ENCODE measurements at regions not wholly inside any gene's neighbourhood (a gene's known extent, or its start where the extent isn't known, plus 50 kb on each side); places are given as distances from the start of the nearest gene placed in this dataset.

DNA sequence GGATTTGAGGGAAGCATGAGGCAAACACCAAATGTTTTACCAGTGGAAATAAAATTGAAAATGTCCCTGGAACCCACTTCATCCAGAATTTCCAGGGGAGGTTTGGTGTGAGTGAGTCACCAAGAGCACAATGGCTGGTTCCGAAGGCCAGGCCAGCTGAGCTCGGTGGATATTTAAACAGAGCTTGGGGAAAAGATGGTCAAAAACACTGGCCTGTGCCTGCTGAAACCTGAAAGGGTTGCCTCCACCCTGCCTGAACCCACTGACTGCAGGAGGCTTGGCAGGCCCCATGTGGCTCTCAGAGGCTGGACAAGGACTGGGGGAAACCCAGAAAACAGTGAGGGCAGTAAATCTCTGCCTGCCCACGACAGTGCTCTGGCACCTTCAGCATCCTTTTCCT is 93.9 kb downstream of the TTC32 start:
- DNase-seq: no peak

DNA sequence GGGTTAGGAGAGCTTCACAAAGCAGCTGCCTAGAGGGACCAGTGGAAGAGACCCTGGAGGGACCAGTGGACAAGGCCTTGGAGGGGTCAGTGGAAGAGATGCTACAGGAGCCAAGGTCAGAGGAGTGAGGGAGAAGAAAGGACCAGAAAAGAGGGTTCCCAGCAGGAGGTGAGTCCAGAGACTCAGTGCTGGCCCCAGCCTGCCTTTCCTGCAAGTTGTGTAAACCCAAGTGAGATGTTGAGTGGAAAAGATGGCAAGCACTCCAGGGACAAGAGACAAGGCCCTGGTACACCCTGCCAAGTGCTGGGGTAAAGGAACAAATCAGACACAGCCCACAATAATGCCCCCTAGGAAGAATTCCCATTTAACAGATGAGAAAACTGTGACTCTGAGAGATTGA is 94.4 kb downstream of the TTC32 start:
- no peak for DNase-seq

DNA sequence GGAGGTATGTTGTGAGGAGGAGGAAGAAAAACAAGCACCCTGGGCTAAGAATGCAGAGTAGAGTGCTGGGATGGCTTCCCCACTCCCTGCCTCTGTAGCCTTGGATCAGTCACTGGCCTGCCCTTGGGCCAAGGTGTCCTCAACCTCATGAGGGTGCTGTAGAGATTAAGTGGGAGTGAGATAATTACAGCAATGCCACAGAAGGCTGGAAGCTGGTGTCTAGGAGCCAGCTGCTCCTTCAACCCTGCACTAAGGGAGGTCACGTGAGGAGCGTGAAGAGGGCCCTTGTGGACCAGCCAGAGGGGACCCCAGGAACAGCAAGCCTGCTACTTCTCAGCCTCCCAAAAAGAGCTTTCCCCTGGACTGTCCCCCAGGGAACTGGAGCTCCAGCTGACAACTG is 95.2 kb downstream of the TTC32 start:
- no peak for DNase-seq

DNA sequence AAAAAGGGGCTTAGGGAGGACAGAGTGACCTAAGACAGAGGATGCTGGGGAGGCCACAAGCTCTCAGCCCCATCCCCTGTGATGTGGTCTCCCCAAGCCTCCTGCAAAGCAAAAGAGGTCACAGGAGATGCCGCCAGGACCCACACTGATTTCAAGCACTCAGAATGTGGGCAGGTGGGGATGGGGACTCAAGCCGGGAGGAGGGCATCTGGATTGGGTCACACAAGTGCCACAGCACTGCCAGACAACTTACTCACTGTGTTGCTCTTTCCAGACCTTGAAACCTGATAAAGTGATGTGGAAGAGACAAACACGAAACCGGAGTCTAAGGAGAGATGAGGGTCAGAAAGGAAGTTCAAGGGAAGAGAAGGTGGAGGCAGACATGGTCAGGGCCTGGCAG is 95.7 kb downstream of the TTC32 start:
- no peak for DNase-seq

DNA sequence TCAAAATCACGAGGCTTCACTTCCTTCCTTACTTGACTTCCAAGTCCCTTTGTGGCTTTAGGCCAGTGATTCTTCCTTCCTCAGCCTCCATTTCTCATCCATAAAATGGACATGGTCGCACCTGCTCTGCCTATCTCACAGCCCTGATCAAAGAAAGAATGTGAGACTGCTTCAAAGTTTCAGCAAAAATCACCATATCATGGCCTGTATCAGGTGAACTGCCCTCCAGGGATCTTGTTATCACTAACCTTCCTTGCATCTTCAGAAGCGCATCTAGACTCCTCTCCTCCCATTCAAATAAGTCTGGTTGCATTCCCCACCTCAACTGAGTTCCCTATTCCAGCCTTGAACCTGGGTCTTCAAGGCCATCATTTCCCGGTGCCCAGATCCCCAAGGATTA is 96.5 kb downstream of the TTC32 start:
- no peak for DNase-seq

DNA sequence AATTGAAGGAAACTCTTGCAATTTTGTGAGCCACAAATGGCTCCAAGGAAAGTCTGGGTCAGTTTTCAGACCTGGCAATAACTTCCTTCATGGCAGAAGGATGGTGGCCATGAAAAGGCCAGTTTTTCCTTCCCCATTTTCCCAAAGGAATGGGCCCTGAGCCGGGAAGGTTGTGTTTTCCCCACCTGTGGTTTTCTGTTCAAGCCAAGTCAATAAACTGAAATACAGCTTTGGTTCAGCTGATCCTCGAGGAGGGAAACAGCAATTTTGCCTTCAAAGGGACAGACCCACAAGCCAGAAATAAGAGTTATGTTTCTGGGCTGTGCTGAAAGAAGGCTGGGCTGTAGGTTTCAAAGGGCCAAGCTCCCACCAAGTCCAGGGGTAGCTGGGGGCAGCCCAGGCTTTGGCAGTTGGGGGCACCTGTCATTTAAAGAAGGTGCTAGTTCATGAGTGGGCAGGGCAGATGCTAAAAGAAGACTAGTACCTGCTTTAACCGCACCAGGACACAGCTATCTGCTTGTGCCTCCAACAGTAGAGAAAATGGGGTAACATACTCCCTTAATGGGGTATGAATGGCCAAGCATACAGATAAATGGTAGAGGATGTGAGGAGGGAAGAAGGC is 97.0 kb downstream of the TTC32 start:
- no peak for DNase-seq

DNA sequence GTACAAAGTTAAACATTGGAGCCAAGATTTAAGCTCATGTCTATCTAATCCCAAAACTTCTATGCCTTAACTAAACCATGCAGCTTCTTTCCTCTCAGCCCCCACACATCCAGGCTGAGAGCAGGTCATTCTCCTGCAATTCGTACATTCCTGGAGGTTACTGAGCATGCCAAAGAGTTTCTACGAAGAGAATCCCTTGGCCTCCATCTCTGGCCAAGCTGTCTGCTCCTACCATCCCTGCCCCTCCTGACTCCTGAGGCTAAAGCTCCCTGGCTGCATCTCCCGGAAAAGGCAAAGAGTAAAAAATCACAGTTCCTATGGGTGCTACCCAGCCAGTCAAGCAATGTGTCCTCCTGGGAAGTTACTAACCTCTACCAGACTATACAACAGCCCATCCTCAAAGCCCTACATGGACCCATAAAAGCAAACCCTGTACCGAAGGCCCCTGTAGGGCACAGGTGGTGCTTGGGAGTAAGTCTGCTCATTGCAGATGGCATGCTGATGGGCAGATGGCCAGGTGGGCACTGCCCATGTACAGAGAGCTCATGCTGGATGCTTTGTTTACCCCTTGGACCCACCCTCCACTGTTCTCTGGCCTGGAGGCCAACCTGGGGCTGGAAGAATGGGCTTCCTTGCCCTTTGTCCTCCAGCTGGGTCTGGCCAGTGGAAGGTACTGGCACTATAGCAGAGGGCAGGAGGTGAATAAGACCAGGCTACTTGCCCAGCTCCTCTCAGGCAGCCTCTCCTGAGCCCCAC is 99.5 kb downstream of the TTC32 start:
- no peak for DNase-seq

DNA sequence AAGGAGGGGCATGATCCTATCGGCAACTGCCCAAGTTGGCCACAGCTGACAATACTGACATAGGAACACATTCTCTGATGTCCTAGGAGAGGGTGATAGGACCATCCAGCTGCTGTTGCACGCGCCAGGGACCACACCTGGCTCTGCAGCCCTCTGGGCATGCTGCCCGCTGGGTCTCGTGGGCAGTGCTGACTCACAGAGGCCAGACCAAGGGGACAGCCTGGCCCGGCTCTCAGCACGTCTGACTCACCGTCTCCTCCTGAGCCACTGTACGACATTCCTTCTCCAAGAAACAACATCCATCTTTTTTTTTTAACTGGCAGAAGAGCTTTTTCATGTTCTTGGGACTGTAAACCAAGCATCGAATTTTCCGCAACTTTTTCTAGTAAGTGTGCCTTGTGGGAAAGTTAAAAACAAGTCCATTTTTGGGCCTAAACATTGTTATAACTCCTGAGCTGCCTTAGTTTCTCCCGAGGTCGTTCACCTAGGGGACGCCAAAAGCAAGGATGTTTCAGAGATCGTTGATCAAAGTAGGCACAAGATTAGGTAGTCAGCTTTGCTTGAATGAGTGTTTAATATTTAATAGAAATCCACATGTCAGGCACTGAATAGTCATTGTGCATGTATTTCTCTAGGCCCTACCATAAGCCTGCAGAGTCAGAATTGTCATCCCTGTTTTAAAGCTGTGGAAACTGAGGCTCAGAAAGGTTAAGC is 100.3 kb downstream of the TTC32 start:
- DNase-seq: no peak

DNA sequence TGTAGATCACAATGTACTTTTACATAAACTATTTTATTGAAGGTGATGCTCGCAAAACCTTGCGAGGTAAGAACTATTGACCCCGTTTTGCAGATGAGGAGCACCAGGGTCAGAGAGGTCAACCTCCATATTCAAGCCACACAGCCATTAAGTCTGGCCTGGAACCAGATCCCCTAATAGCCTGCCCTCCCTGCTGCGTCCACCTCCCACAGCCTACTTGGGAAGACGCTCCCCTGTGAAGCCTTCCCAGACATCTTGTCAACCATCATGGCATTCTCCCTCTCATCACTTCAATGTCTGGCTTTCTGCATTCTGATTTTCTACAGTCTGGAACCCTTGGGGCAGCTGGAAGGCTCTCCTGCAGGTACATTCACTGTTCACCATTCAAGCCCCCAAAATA is 101.0 kb downstream of the TTC32 start:
- no peak for DNase-seq

DNA sequence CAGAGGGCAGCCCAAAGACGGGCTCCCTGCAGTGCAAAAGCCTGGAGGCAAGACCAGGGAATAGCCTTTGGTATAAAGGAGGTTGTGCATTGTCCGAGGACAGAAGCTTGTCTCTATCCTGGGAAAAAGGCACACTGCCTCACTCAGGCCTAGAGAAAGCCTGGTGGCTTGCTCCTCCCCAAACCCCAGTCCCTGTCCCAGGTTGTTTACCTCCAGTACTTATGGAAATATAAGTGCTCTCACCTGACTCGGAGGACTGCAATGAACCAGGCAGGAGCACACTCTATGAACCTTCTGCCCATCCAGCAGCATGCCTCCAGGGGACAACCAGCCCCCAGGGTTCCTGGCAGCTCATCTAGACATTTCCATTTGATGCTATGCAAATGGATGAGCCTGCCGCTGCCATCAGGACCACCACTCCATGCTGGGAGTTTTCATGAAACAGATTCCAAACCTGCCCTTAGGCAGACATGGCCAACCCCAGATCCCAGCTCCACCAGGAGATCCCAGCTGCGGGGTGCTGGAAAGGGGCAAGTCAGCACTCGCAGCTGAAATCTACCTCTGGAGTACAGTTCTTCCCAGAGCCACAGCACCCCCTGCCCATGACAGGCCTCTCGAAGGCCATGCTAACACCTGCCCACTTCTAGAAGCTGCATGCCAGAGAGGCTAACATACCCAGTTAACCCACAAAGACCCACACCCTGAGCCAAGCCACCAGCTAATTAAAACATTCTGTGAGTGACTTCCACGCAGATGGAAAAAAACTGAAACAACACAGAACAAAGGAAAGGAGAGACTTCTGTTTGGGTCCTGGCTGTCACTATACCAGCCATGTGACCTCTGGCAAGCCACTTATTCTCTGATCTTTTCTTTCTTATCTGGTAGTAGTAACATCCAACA is 101.7 kb downstream of the TTC32 start:
- DNase-seq: peak; percentile 8

DNA sequence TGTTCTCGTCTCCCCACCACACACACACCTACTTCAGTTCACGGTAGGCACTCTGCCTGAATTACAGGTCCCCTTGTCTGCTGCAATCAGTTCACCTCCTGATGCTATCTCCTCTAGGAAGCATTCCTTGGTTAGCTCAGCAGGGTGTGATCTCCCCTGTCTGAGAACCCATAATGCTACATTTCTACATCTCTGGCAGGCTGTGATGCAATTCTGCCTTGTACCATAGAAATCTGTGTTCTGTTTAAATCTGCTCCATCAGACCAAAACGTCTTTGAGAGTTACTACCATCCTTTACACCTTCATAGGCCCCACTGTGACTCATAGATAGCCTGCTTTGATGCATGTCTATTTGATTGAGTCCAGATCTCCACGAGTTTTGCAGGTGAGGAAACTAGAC is 103.9 kb downstream of the TTC32 start:
- DNase-seq: no peak

DNA sequence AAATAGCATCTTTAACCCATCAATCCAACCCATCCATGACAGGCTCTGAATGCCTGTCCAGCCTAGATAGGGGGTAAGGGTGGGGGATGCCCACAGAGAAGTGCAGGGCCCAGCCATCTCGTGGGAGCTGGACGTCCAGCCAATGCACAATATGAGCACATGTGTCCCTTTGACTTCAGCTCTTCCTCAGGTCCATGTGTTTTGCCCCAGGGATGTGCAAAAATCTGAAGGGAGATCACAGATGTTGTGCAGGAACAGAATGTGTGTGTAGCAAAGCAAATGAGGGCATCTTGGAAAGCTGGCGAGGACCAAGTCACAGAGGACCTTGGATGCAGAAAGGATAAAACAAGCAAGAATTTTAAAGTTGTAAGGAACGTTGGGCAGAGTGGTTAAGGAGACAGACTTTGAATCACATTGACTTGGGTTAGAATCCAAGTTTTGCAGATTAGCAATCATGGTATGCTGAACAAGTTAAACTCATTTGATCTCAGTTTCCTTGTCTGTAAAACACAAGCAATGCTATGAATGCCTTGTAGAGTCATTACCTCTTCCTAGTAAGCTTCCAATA is 104.5 kb downstream of the TTC32 start:
- no peak for DNase-seq

DNA sequence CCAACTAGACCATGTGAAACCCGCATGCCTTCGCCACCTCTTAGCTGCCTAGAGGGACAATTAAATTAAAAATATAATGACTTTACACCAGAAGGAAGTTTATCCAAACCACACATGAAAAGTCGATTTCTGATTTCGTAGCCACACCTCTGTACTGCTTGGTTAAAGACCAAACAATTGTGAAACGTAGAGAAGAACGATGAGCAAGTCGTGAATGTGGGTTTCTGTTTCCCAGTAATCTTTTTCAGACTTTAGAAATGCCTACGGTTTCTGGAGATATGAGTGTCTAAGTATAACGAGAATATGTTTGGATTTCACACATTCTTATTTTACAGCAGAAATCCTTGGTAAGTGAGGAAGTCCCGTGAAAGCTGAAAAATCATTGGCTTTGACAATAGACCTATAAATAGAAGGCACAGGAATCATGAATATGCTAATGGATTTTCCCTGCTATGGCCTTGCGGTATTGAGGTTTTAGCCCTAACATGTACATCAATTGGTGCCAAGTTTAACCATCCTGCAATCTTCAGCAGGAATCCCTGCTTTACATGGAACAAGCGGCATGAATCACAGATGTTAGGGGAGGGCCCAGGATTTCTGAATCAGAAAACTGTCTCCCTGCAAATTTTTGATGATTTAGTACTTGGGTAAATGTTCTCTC is 105.6 kb downstream of the TTC32 start:
- no peak for DNase-seq

DNA sequence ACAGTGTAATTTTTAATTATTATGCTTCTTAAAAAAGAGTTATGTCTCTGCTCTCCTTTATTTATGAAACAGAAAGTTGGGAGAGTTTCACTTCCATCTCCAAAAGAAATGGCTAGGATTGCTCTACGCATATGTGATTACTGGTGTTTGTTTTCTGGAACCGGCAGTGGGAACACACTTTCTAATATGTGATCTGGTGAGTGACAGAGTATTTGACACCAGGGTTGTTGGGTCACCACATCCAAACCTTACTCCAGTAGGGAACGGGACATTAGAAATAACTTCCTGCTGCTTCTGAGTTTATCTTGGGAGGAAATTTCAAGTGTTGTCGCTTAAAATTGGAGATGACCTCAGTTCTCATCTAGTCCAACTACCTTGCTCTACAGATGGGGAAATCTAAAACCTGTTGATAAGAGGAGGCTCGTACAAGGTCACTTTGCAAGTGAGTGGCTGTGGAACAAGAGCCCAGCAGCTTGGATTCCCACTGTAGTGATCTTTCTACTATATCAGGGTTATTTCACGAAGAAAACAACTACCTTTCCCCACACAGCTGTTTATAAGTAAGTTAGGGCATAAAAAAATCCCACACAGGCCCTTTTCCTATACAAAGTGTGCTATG is 108.5 kb downstream of the TTC32 start:
- no peak for DNase-seq

DNA sequence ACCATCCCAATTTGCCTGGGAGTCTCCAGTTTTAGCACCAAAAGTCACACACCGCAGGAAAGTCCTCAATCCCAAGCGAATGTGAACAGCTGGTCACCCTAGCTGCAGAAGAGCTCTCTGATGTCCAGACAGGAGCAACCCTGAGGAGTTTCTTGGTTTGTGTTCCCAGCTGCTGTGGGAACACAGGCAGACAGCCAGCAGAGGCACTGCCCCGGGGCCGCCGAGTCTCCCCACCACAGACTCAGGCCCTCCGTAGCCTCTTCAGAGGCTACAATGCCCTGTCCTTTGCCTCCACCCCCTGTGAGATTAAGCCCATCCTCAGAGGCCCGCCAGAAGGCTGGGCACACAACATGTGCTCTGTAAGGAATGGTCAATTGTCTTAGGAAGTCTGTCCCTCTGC is 111.5 kb downstream of the TTC32 start:
- DNase-seq: no peak

DNA sequence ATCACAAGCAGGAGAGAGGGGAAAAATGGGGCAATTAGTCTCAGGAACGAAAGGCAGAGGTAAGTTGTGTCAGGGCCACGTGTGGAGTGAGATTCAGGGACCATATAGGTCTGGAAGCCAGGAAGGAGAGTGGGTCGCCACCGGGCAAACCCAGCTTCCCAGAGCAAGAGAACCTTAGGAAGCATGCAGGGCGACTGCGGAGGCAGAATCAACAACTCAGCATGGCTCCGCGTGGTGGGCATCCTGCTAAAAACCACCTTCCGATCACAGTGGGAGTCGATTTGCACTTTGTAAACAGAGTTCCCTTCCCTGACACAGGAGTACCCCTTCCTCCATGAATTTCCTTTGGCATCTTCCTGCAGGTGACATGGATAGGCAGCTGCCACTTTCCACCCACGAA is 114.6 kb downstream of the TTC32 start:
- no peak for DNase-seq

DNA sequence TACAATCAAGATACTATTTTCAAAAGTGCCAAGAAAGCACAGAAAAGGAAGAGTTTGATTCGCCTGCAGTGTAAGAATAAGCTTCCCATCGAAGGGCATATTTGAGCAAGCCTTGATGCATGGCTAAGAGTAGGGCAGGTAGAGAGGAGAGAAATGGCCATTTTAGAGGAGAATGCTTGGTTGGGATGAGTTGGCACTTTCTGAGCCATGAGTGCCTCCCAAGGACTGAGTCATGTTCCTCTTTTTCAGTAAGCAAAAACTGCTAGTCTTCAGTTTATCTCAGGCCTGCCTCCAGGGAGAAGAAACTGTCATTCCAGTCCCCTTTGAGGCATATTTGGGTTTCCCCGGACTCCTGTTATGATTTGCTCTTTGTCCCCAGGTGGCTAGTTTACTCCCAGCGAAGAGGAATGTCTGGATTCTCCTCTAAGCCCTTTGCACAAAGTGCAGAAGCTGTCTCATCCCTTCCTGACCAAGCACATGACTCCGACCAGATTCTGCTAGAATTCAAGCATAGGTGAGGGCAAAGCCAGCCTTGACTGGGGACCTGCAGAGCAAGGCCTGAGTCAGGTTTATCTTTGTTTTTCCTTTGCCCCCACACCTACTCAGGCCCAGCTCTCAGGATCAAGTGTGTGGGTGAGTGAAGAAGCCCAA is 115.2 kb downstream of the TTC32 start:
- no peak for DNase-seq

DNA sequence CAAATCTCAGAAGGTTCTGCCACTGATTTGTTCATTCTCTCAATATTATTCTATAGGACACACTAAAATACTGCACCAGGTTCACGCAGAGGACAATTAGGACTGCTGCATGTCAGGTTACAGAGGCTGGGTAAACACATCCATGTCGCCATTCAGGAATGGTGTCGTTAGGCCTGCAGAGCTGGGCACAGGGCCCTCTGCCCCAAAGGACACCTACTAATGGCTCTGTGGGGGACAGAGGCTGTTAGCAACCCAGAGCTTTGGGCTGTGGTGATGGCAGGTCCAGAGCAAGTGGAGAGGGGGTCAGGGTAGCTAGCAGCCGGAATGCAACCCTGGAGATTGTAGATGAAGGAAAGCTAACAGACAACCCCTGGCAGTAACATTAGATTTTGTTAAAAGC is 115.9 kb downstream of the TTC32 start:
- DNase-seq: no peak

DNA sequence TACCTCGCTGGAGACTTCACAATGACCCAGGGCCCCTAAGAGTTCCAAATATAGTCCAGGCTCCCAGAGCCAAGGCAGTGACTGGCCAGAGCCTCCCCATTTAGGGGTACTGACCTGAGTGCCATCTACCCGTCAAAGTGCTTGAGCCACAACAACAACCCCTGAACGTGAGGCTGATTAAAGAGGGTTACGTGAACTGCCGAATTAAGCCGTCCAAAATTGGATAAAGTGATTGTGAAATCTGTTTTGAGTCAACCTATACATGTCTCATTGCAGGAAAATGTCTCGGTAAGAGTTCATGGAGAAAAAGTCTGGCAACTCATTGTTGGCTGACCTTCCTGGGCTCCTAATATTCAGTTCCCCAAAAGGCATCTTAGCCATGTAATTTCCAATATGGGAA is 116.3 kb downstream of the TTC32 start:
- no peak for DNase-seq

DNA sequence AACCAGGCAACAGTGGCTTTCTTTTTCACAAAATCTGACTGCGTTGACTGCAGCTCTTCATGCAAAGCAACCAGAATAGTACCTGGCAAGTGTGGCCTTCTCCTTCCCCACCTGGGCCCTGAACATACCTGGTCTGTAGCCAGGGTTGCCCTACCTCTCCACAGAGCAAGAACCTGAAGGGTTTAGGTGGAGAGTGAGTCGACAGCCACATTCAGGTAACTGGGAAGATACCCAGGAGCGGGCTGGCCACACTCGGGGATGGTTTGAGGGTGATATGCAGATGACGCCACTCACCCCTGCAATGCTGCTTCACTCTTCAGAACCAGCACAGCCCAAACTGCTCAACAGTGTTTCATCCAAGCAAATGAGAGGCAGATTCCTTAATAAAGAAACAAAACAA is 117.3 kb downstream of the TTC32 start:
- DNase-seq: no peak

DNA sequence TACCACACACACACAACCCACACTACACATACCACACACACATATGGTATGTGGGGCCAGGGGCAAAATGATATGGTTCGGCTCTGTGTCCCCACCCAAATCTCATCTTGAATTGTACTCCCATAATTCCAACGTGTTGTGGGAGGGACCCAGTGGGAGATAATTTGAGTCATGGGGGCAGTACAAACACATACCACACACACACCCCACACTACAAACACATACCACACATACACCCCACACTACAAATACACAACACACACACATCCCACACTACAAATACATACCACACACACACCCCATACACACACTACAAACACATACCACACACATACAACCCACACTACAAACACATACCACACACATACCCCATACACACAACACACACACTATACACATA is 117.8 kb downstream of the TTC32 start:
- no peak for DNase-seq
